Stimulated activated CD8-positive, alpha-beta memory T cell treated with anti-CD3 and anti-CD28 coated beads, Interleukin-2, amount 100 ng/mL, for 1 hour (primary cell): ENCODE measurements at regions not wholly inside any gene's neighbourhood (a gene's known extent, or its start where the extent isn't known, plus 50 kb on each side); places are given as distances from the start of the nearest gene placed in this dataset.

Source experiments
- DNase-seq, 2 donors: peaks; one replicate each; pipeline ENCODE4 v3.0.0-alpha.2; 2020; ENCODE audit warnings: low read depth in 2 of 2

DNA sequence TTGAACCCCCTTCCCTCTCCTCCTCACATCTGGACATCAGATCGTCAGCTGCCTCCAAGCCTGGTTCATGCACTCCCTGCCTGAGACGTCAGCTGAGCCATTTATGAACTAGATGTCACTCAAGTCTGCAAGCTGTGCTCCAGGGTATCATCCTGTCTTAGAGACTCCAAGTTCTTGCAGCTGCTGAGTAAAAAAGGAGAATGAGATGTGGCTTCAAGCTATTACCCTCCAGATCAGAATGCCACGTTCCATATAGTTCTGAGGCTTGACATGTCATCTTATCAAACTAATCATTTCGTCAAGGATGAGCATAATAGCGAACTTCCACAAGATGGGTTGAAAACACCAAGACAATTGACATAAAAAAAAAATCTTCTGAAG, 766.3 kb downstream of the TBL1XR1 start:
- no peak for DNase-seq

DNA sequence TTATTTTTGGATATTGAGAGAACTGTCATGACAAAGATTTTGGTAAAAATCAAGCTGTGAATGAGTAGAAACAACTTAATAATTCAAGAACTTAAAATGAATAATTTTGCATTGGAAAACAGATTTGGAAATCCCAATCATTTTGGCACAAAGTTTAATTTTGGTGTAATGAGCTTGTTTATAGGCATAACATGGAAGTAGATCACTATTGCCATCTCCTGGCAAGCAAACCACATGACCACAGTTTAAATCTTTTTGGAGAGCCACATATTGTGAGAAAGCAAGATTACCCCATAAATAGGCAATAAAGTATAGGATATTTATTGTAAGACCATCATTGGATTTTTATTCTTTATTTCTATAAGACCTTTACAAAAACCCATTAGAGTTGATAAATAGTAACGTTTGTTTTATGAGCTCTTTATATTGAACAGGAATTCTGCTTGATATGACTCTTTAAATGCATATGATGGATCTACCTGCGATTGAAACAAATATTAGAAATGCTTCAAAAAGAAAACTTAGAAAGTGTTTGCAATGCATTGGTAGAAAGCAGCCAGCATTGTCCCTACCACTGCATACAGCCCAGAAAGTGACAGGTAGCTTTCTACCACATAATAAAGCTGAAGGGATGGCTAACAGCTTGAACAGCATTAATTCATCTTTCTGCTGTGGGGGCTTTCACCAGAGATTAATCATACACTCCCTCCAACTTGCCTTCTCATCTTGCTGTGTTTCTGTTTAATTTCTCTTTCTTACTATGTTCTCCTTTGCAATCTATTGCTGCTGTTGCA, 766.8 kb downstream of the TBL1XR1 start:
- DNase-seq = no peak

DNA sequence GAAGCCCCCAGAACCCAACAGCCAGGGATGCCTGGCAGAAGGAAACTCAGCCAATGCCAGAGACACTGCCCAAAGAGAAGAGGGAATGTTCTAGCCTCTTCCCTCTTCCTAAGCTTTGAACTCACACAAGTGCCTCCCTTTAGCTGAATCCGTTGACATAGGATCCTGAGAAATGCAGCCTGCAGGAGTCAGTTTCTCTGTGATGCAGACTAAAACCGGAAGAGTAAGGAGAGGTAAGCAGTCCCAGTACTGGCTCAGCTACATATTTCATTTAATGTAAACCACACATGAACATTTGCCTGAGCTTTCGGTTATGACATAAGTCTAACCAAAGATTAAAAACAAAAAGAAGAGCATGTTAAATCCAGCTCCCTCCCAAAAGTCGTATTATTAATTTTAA, 768.7 kb downstream of the TBL1XR1 start:
- no peak for DNase-seq

DNA sequence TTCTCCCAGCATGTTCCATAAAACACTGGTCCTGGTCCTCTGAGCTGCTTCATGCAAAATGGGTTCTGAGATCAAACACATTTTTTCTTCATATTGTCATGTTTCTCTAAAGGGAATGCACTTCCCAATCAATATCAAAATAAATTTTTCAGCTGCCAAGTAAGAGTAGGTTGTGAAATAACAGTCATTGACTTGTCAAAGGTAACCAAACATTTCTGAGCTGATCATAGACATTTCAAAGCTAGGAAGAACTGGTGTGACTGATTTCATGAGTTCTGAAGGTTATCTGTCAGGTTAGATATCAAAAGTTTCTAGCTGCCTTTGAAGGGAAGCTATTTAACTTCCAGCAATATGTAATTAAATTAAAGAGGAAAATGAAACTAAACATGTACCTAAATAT, 770.9 kb downstream of the TBL1XR1 start:
- no peak for DNase-seq

DNA sequence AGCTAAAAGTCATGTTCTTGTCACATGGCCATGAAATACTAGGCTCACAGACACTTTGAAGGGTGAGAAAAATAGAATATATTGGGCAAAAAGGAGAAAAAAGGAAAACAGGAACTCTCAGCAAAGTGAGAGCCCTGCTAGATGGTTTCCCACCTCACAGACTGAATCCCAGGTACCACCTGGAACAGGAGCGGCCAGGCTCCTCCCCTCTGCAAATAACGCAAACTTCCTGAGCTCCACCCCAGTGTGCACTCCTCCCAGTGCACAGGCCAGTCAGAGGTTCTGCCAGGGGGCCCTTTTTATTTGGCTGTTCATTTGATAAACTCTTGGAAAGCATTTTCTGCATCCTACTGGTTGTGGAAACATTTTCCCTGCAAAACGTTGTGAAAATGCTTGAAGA, 780.4 kb downstream of the TBL1XR1 start:
- DNase-seq = no peak

DNA sequence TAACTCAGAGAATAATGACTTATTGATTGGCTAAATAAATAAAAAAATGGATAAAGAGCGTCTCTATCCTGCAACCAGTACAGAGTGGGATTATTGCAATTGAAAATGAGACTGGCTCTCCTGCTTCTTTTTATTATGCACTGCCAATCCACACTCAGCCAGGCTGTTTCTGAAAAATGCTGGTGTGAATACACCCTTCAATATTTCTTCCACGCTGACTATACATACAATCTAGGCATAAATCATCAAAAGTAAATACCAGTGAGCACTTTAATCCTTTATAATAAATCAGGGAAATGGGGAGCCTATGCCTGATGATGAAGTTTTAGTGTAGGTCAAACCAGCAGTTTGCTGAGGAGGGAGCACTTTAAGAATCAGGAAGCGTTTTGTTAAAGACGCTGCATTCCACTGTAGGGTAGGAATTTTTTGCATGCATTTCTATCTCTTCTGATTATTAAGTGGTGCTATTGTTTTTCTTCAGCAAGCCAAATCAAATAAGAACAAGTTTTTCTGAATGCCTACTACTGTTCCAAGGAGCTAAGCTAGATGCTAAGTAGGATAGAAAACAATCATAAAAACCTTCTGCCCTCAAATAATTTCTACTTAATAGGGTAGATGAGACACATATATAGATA, 781.5 kb downstream of the TBL1XR1 start:
- DNase-seq = no peak

DNA sequence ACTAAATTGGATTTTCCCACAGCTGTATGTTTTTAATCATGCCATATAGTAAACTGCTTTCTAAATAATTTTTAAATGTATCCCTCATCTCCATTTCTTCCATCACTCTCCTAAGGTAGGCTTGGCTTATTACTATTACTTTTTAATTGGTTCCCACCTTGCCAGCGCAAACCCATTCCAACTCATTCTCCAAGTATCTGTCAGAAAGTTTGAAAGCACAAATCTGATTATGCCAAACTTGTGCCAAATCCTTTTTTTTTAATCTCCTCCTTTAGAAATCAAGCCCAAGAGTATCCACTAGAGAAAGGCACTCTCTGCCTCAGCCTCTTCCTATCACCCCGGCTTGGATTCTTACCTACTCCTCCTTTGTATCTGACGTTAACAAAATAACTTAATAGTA, 784.5 kb downstream of the TBL1XR1 start:
- DNase-seq = no peak

DNA sequence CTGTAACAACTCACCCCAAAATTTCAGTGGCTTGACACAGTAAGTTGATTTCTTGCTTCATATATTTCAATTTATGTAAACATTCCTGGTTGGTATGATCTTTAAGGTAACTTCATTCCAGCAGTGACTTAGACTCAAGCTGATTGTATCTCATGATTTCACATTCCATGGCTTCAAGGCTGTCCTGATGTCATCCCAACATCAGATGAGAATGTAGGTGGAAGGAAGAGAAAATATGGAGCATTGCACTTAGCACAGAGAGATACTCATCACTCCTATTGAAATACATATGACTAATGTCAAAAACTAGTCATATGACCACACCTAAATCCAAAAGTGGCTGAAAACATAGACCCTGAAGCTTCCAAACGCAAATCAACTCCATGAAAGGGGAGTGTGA, 793.8 kb downstream of the TBL1XR1 start:
- no peak for DNase-seq

DNA sequence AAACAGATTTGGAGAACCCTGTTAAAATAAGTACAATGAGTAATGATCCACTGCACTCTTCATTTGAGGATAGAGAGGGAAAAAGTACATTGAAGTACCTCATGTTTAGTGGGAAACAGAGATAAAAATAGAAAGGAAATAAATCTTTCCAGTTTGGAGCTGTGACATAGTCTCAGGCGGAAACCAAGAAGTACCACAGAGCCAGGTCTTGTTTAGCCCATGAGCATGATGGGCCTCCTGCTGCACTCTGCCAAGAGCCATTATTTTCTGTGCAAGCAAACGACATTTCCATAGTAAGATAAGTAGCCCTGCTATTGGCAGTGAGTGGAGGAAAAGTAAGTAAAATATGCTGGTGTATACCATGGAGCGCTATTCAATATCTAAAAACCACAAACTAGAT, 796.1 kb downstream of the TBL1XR1 start:
- no peak for DNase-seq

DNA sequence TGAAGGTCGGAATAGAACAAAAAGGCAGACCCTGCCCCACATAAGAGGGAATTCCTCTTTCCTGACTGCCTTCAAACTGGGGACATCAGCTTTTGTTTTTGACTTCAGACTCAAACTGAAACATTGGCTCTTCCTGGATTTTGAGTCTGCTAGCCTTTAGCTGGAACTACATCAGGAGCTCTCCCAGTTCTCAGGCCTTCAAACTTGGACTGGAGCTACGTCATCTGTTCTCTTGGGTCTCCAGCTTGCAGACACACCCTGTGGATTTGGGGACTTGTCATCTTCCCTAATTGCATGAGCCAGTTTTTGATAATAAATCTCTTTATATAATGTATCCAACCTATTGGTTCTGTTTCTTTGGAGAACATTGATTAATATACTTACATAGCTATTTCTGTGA, 798.1 kb downstream of the TBL1XR1 start:
- DNase-seq = no peak

DNA sequence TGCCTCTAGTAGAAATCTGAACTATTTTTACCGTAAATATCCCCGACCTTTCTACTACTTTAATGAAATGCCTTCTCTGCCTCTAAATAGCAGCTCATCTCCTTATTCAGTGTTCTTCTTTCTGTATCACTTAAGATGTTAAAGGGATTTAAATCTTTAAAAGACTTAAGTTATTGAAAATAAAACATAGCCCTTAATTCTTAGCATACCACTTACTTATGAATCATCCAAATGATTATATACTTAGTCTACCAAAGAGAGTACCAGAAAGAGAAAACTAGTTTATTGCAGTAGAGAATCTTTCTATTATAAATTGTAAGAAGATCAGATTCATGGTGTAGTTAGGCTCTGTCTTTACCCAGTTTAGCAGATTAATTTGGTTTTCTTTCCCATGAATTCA, 802.0 kb downstream of the TBL1XR1 start:
- DNase-seq = no peak

DNA sequence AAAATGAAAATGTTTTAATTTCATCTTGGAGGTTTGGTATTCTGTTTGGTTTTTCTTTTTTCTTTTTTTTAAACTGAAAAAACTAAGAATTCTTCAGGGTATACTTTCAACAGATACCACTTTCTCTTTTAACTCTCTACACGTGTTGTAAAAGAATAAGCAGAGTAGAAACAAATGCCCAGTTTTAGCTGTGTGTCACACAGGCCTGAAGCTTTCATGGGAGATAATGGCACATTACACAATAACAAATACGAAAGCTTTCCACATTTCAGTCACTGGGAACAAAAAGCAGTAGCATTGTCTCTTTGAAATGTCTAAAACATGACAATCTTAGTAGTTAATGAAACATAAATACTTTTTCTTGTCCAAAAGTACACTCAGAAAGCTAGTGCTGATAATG, 818.5 kb downstream of the TBL1XR1 start:
- no peak for DNase-seq

DNA sequence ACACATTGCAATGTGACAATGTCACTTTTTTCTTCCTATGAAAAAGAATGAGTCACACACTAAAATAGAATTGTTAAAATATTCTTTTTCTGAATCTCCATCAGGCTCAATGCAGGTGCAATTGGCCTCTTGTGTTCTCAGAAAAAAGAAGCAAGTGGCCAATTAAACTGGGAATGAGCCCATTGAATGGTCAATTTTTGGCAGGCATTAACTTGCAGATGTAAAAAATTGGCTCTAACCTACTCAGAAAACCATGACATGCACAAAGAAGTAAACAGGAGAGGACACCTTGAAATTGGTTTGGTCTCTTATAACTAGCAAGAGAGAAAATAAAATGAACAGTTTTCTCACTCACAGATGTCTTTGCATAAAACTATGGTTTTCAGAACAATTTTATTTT, 820.8 kb downstream of the TBL1XR1 start:
- DNase-seq = no peak

DNA sequence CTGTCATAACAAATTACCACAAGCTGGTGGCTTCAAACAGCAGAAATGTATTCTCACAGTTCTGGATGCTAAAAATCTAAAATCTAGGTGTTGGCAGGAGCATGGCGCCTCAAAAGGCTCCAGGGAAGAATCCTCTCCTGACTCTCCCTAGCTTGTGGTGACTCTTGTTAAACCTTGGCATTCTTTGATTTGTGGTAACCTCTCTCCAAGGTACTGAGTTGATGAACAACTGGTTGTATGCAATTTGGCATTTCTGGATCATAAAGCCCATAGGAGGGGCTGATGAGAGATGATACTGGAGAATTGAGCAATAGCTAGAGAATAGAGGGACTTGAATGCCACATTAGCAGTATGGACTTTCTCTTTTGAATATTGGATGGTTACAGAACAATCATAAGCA, 821.8 kb downstream of the TBL1XR1 start:
- DNase-seq = no peak

DNA sequence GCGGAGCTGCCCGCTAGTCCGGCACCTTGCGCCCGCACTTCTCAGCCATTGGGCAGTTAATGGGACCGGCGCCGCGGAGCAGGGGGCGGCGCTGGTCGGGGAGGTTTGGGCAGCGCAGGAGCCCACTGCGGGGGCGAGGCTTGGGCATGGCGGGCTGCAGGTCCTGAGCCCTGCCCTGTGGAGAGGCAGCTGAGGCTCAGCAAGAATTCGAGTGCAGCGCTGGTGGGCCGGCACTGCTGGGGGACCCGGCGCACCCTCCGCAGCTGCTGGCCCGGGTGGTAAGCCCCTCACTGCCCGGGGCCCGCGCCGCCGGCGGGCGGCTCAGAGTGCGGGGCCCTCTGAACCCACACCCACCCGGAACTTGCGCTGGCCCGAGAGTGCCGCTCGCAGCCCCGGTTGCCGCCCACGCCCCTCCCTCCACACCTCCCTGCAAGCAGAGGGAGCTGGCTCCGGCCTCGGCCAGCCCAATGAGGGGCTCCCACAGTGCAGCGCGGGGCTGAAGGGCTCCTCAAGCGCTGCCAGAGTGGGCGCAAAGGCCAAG, 835.0 kb downstream of the TBL1XR1 start:
- no peak for DNase-seq

DNA sequence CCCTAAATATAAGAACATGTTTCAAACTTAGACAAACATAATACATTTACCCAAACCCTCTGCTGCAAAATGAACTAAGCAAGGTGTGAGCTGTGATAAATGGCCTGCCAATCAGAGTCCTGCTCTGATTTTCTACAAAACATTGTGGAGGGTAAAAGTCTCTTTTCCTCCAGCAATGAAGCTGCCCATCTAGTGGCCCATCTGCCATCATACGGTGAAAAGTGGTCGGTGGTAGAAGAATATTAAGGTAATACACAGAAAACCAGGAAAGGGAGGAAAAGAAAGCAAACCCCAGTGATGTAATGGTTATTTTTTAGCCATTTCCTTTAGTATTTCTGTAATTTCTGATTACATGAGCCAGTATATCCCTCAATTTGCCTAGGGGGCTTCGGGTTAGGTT, 838.1 kb downstream of the TBL1XR1 start:
- no peak for DNase-seq

DNA sequence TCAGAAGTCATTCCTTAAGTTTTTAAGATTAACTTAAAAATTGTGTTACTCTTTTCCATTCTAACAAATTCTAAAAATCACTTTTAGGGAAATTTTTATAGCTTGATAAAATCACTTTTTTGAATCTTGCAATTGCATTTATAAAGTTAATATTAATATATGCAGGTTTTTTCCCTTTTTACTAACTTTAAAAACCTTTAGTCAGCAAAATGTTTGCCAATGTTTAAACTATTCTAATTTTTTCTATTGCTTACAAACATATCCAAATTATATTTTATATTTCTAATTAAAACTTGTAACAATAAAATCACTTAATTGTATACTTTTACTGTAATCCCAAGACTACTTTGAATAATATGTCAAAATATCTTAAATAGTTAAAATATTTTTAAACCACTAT, 839.4 kb downstream of the TBL1XR1 start:
- no peak for DNase-seq

DNA sequence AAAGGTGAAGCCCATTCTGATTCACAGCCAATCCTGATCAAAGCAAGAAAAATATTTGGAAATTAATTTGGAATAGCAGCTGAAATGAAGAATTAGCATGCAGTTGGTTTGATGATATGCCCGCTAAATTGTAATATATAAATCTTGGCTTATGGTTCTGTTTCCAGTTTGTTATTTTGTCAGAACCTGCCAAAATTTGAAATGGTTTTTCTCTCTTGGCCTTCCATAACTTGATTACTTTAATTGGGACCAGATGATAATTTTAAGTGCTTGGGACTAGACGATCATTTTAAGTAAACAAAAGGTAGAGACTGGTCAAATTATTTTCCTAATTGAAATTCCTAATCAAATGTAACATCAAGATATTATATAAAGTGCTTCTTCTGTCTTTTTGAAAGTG, 842.4 kb downstream of the TBL1XR1 start:
- DNase-seq = no peak

DNA sequence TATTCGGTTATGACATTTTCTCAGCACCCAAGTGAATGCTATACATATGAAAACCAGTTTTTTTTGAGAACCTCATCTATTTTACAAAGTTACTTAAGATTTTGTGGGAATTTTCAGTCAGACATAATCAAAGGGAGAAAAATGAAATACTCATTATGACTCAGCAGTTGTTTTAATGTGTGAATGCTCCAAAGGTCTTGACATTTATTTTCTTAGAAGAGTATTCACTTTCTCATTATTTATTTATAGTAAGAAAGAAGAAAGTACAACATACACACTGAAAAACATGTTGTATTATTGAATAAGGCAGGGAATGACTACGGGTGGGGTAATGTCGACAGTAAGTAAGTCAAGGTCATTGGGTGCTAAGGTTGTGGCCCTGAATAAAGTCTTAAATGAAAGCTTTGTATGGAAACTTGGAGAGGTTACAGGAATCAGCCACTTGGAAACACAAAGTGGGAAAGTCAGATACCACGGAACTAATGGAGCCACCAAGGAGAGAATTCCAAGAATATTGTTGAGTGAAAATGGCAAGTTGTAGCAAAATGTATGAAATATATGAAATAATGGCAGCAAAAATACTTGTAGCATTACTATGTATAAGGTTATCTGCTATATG, 844.5 kb downstream of the TBL1XR1 start:
- DNase-seq = no peak

DNA sequence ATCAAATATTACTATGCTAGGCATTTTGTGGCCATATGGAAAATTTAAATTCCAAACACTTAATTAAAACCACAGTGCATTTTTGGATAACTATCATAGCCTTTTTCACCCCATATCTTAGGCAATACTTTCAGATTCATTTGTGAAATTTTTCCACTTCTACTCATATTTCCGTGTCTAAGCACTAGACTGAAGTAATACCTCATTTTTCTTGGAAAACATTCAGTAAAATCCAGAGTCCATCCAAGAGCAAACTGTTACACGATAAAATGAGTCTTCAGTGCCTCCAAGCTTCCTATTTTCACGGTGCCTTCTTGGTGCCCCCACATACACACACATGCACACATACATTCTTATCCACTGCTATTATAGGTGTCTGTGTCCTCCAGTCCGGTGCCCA, 845.9 kb downstream of the TBL1XR1 start:
- no peak for DNase-seq

DNA sequence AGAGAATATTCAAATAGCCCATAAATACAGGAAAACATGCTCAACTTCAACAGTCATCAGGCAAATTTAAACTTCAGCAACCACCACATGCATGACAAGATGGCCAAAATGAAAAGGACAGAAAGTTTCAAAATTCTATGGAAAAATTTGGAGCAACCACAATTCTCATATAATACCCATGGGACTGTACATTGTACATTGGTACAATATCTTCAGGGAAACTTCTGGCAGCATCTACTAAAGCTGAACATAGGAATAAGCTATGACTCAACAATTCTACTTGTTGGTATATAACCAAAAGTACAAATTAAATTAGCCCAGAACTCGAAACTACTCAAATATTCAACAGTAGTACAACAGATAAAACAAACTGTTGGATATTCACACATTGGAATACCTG, 847.6 kb downstream of the TBL1XR1 start:
- no peak for DNase-seq

DNA sequence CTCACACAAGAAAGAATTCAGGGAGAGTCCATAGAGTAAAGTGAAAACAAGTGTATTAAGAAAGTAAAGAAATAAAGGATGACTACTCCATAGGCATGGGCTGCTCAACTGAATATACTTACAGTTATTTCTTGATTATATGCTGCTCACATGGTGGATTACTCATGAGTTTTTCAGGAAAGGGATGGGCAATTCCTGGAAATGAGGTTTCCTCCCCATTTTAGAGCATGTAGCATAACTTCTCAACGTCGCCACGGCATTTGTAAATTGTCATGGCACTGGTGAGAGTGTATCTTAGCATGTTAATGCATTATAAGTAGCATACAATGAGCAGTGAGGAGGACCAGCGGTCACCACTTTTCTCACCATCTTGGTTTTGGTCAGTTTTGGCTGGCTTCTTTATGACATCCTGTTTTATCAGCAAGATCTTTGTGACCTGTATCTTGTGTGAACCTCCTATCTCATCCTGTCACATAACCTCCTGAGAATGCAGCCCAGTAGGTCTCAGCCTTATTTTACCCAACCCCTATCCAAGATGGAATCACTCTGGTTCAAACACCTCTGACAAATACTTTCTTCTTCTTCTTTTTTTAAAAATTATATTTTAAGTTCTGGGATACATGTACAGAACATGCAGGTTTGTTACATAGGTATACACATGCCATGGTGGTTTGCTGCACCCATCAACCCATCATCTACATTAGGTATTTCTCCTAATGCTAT, 849.7 kb downstream of the TBL1XR1 start:
- no peak for DNase-seq
